ENCODE measurements at regions not wholly inside any gene's neighbourhood (a gene's known extent, or its start where the extent isn't known, plus 50 kb on each side); places are given as distances from the start of the nearest gene placed in this dataset.

GRCh38 chr13:34422956-34423355 lies 519.1 kb upstream of the NBEA start:
- TF ChIP-seq CTCF (IDR thresholded peaks at IDR 0.05; ENCODE audit: low read depth, low read length): no peak
- no peak for TF ChIP-seq EZH2phosphoT487 (IDR thresholded peaks at IDR 0.05; ENCODE audit: low read depth)

All from OCI-LY3 (cell line).